D721Med (cell line): ENCODE measurements at regions not wholly inside any gene's neighbourhood (a gene's known extent, or its start where the extent isn't known, plus 50 kb on each side); places are given as distances from the start of the nearest gene placed in this dataset.
"Not testable (repeated sequence)": the region's sequence is repeated elsewhere in the genome, so short reads cannot be mapped to it uniquely, and the experiment has no call there.

ENCODE experiments used
- DNase-seq: peaks from one replicate; pipeline ENCODE4 v3.0.0; 2011; ENCODE audit warnings: low spot score; ENCODE audit not compliant: insufficient read length
- FAIRE-seq: peaks from 2 replicates; lab custom pipeline; 2011; peaks lifted over from hg19 to GRCh38; lab: Jason Lieb, UNC
- TF ChIP-seq, protein P1 (sequence below): IDR thresholded peaks from 2 replicates; pipeline ENCODE4 v1.5.1; 2012; ENCODE audit warnings: mild to moderate bottlenecking, control low read depth; ENCODE audit not compliant: insufficient read depth; ENCODE audit errors: missing control alignments

DNA sequence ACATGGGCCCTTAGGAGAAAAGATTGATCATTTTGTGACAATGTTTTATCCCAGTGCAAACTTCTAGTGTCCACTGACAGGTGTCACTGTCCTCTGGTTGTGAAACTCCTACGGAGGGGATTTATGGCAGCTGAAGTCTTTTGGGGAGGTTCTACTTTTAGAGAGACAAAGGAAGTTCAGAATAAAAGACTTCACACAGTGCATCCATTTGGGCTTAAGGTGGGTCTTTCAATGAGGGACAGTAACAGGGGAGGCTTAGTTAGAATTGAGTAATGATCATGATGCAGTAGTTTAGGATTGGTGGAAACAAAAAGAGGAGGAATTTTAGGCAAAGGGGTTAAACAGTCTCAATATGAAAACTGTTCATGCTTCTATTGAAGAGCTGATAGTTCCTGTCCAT, 501.1 kb upstream of the NRP1 start:
- DNase-seq, result no peak
- TF ChIP-seq, protein P1, sequence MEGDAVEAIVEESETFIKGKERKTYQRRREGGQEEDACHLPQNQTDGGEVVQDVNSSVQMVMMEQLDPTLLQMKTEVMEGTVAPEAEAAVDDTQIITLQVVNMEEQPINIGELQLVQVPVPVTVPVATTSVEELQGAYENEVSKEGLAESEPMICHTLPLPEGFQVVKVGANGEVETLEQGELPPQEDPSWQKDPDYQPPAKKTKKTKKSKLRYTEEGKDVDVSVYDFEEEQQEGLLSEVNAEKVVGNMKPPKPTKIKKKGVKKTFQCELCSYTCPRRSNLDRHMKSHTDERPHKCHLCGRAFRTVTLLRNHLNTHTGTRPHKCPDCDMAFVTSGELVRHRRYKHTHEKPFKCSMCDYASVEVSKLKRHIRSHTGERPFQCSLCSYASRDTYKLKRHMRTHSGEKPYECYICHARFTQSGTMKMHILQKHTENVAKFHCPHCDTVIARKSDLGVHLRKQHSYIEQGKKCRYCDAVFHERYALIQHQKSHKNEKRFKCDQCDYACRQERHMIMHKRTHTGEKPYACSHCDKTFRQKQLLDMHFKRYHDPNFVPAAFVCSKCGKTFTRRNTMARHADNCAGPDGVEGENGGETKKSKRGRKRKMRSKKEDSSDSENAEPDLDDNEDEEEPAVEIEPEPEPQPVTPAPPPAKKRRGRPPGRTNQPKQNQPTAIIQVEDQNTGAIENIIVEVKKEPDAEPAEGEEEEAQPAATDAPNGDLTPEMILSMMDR, result no peak
- FAIRE-seq, result no peak

GRCh38 chr10:33833566-33833965, 499.1 kb upstream of the NRP1 start:
- FAIRE-seq (no peak), DNase-seq (no peak)
- TF ChIP-seq, protein P1, result no peak

DNA sequence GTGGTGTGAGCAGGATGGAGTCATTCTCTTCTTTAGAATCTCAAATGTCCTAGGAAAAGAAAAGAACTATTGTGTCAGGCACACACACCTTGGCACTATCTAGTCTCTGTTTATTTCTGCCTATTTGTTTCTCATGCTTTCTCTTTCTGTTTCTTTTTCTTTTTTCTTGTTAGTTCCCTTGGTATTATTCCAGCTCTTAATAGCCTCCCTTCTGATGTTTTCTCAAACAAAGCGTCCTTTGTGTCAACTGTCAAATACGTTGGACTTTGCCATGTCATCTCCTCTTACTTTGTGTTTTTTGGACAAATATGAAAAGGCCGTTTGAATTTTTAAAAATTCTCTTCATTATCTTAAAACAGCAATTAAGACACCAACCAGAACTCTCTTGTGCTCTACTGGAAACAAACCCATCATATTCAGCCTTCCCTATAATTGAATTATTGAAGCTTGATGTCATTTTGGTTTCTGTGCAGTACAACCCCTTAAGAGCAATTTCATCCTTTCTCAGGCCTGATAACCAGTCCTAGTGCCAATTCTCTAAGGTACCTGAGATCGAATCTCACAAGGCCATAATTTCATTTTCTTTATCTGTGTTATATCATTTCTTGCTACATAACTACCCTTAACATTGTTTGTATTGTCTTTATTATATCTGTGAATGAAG, 497.8 kb upstream of the NRP1 start:
- FAIRE-seq (no peak), DNase-seq (no peak)
- TF ChIP-seq, protein P1, result no peak

GRCh38 chr10:33831591-33831990, 497.1 kb upstream of the NRP1 start:
- FAIRE-seq (no peak), DNase-seq (no peak)
- TF ChIP-seq, protein P1, result no peak

- not testable (repeated sequence) for DNase-seq, FAIRE-seq
These were observed 495.4 kb upstream of the NRP1 start for GRCh38 chr10:33829899-33830298.

DNA sequence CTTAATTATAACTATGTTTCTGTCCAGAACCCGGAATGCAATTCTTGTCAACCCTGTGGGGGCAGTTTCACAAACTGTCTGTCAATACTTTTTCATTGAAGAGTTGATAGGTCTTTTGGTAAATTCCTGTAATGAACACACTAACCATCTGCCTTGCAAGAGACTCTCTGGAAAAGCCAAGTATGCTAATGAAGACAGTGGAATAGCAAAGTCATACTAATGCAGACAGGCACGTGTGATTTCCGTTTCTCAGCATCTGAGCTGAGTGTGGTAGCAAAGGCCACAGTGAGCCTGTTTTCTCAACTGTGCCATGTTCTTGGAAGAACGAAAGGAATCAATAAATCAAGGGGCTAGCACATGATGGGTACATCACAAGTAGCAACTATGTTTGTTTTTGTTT, 494.1 kb upstream of the NRP1 start:
- DNase-seq (no peak), FAIRE-seq (no peak)
- TF ChIP-seq, protein P1, result no peak

DNA sequence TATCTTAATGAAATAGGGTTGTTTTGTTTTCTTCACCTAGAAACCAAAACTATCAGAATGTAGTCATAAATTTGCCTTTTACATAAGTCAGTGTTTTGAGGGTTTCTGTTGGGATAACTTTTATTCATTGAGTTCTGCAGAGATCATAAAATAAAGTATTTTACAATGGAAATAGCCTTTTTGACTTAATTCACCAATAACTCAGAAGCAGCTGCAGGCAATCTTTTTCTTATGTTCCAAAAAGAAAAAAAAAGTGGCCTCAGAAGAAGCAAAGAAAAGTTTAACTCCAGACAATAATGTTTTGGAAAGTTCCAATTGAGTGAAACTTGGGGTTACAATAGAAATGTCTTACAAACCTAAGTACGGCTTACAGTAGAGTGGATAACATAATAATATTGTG, 491.7 kb upstream of the NRP1 start:
- TF ChIP-seq, protein P1, result no peak
- FAIRE-seq, result no peak
- DNase-seq, result no peak

GRCh38 chr10:33822774-33823173, 488.3 kb upstream of the NRP1 start:
- TF ChIP-seq, protein P1, result no peak
- DNase-seq (no peak), FAIRE-seq (no peak)
